ENCODE measurements at regions not wholly inside any gene's neighbourhood (a gene's known extent, or its start where the extent isn't known, plus 50 kb on each side); places are given as distances from the start of the nearest gene placed in this dataset.

- TF ChIP-seq CTCF (IDR thresholded peaks at IDR 0.05) (no peak), POLR2A (IDR thresholded peaks at IDR 0.05) (no peak)
Measured at GRCh38 chr1:164914208-164914607, 355.2 kb downstream of the PBX1 start.

All from lower leg skin (tissue), 3 donors.